CD8-positive, alpha-beta memory T cell (primary cell): ENCODE measurements at regions not wholly inside any gene's neighbourhood (a gene's known extent, or its start where the extent isn't known, plus 50 kb on each side); places are given as distances from the start of the nearest gene placed in this dataset.

Experiments
- CTCF ChIA-PET: fragments of 350-600 bp; sonication (Branson Sonifier 250); formaldehyde crosslinking; loops from one replicate; lab custom pipeline; 2021; ENCODE audit warnings: antibody characterized with exemption; lab: Charles Lee
- POLR2A ChIA-PET: fragments of 350-600 bp; sonication (Branson Sonifier 250); formaldehyde crosslinking; loops from one replicate; lab custom pipeline; 2021; ENCODE audit warnings: antibody characterized with exemption; lab: Charles Lee
- DNase-seq, 5 donors: peaks; one replicate each; pipeline versions ENCODE4 v3.0.0 to v3.0.0-alpha.2; 2020 to 2022; ENCODE audit warnings: mixed read lengths in 1 of 5
- H3K27ac ChIP-seq: one replicate; pipeline ENCODE4 v1.7.0; 2013; ENCODE audit warnings: low read depth, mild to moderate bottlenecking, low read length, moderate library complexity
- H3K27me3 ChIP-seq: 2 replicates; pipeline ENCODE4 v1.7.0; 2013; ENCODE audit warnings: low read length, mild to moderate bottlenecking; ENCODE audit not compliant: insufficient read depth, poor library complexity, severe bottlenecking
- H3K36me3 ChIP-seq: 2 replicates; pipeline ENCODE4 v1.7.0; 2013; ENCODE audit warnings: mild to moderate bottlenecking, low read length, moderate library complexity; ENCODE audit not compliant: insufficient read depth
- H3K4me1 ChIP-seq: 2 replicates; pipeline ENCODE4 v1.7.0; 2013; ENCODE audit warnings: mild to moderate bottlenecking, low read length, moderate library complexity; ENCODE audit not compliant: insufficient read depth
- H3K4me3 ChIP-seq: 2 replicates; pipeline ENCODE4 v1.7.0; 2013; ENCODE audit warnings: mild to moderate bottlenecking, low read length
- H3K9me3 ChIP-seq: 2 replicates; pipeline ENCODE4 v1.7.0; 2013; ENCODE audit warnings: mild to moderate bottlenecking, low read length
- H3K27ac Mint-ChIP-seq, 8 donors: one replicate each; pipeline ENCODE4 v1.8.0; 2020 to 2021; ENCODE audit warnings: mixed read lengths in 8 of 8, mild to moderate bottlenecking in 6 of 8, inconsistent platforms in 3 of 8, moderate library complexity in 3 of 8
- H3K27me3 Mint-ChIP-seq, 2 donors: one replicate each; pipeline ENCODE4 v1.8.0; 2020 to 2021; ENCODE audit warnings: mixed read lengths in 2 of 2, mild to moderate bottlenecking in 1 of 2, moderate library complexity in 1 of 2
- H3K36me3 Mint-ChIP-seq, 3 donors: one replicate each; pipeline ENCODE4 v1.8.0; 2020 to 2021; ENCODE audit warnings: mixed read lengths in 3 of 3, inconsistent platforms in 1 of 3, mild to moderate bottlenecking in 1 of 3
- H3K4me1 Mint-ChIP-seq, 3 donors: one replicate each; pipeline ENCODE4 v1.8.0; 2020 to 2021; ENCODE audit warnings: mixed read lengths in 3 of 3, inconsistent platforms in 1 of 3, mild to moderate bottlenecking in 1 of 3
- H3K4me3 Mint-ChIP-seq, 7 donors: one replicate each; pipeline ENCODE4 v1.8.0; 2020 to 2021; ENCODE audit warnings: mixed read lengths in 7 of 7, mild to moderate bottlenecking in 6 of 7, moderate library complexity in 4 of 7, inconsistent platforms in 2 of 7
- H3K9me3 Mint-ChIP-seq, 5 donors: one replicate each; pipeline ENCODE4 v1.8.0; 2020 to 2022; ENCODE audit warnings: mixed read lengths in 5 of 5, mild to moderate bottlenecking in 3 of 5, moderate library complexity in 2 of 5, inconsistent platforms in 1 of 5

DNA sequence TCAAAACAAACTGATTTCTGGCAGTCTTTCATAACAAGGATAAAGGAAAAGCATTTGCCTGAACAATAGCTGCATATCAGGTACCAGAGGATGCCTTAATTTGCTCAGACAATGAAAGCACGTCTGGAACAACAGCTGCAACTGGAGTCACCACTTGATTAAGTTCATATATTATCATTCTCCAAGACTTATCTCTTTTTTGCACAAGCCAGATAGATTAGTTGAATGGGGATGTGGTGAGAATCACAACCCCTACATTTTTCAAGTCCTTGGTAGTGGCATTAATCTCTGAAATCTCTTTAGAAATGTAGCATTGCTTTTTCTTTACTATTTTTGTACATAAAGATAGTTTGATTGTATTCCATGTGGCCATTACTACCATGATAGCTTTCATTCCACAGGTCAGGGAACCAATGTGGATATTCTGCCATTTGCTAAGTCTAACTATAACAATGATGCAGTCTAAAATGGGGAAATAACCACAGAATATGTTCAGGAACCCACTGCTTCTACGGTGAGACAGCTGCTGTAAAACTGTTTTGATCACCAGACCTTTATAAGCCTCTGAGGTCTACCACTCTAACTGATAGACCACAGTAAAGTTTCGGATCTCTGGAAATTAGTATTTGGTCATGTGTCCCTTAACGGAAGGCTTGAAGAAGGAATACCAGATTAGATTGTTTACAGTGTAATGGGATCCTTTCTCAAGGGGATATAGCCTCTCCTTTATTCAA lies 1176.2 kb downstream of the DNAJB9 start:
- no peaks in the 10 kb centered on the region for H3K9me3 ChIP-seq
- POLR2A ChIA-PET = no interaction called here
- H3K27me3 ChIP-seq = no peaks in the 10 kb centered on the region
- Mint-ChIP-seq H3K27ac (no peak overlapping the region), H3K36me3 (no peaks in the 10 kb centered on the region), H3K27me3 (no peaks in the 10 kb centered on the region), H3K9me3 (peaks cover 0 to 11% (median 3%) of the 10 kb centered on the region in 5 donors), H3K4me3 (no peak overlapping the region), H3K4me1 (no peaks in the 10 kb centered on the region)
- CTCF ChIA-PET = no interaction called here
- no peak for DNase-seq
- no peaks in the 10 kb centered on the region for H3K4me1 ChIP-seq
- no peak overlapping the region for H3K4me3 ChIP-seq
- H3K27ac ChIP-seq = no peak overlapping the region
- H3K36me3 ChIP-seq = no peaks in the 10 kb centered on the region

DNA sequence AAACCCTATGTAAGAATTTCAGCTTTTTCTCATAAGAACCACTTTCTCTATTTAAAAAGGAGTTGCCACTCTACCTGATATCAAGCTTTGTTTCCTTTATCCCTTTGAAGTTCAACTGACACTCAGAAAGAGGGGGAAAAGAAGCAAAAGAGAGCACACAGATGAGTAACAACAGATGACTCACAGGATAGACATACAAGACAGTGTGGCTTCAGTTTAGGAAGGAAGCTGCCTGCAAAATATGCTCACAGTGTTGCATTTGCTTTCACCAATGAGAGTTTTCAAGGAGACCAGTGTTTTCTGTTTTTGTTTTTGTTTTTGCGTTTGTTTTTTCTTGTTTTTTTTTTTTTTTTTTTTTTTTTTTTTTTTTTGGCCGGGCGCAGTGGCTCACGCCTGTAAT lies 1181.6 kb downstream of the DNAJB9 start:
- H3K4me1 Mint-ChIP-seq = no peaks in the 10 kb centered on the region
- no peak overlapping the region for H3K4me3 Mint-ChIP-seq
- ChIA-PET POLR2A (no interaction called here), CTCF (interaction anchor here (1.5 kb wide), 1 partner anchor 13 kb away, joined by 4 read pairs; no protein-coding TSS in a partner anchor)
- H3K4me3 ChIP-seq = no peak overlapping the region
- DNase-seq = no peak
- H3K27me3 ChIP-seq = no peaks in the 10 kb centered on the region
- H3K27ac ChIP-seq = no peak overlapping the region
- H3K27me3 Mint-ChIP-seq = no peaks in the 10 kb centered on the region
- H3K36me3 Mint-ChIP-seq = no peaks in the 10 kb centered on the region
- no peaks in the 10 kb centered on the region for H3K9me3 ChIP-seq
- H3K27ac Mint-ChIP-seq = no peak overlapping the region
- no peaks in the 10 kb centered on the region for H3K36me3 ChIP-seq
- peaks cover 0 to 21% (median 3%) of the 10 kb centered on the region in 5 donors for H3K9me3 Mint-ChIP-seq
- no peaks in the 10 kb centered on the region for H3K4me1 ChIP-seq

DNA sequence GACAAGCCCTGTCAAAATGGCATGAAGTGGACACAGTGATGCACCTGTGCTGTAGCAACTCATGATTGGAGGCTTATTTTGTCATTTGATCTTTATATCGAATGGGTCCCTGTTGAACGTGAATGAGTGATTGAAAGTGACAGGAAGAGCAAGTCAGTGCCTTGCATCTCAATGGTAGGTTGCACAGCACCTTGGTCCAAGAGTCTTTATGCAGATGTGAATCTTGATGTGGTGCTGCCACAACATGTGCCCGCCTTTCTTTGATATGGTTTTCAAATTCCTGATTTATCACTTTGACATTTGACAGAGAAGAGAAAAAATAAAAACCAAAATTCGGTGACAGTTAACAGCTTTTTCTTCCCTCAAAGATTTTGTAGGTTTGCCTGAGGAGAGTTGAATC lies 1182.4 kb downstream of the DNAJB9 start:
- Histone ChIP-seq H3K27me3 (no peaks in the 10 kb centered on the region), H3K4me3 (no peak overlapping the region), H3K9me3 (no peaks in the 10 kb centered on the region), H3K36me3 (no peaks in the 10 kb centered on the region), H3K4me1 (no peaks in the 10 kb centered on the region), H3K27ac (no peak overlapping the region)
- H3K4me3 Mint-ChIP-seq = no peak overlapping the region
- peaks cover 0 to 17% (median 4%) of the 10 kb centered on the region in 5 donors for H3K9me3 Mint-ChIP-seq
- H3K4me1 Mint-ChIP-seq = no peaks in the 10 kb centered on the region
- no peaks in the 10 kb centered on the region for H3K27me3 Mint-ChIP-seq
- H3K27ac Mint-ChIP-seq = no peak overlapping the region
- DNase-seq = no peak
- ChIA-PET POLR2A (no interaction called here), CTCF (interaction anchor here (1.5 kb wide), 1 partner anchor 12 kb away, joined by 4 read pairs; no protein-coding TSS in a partner anchor)
- no peaks in the 10 kb centered on the region for H3K36me3 Mint-ChIP-seq

DNA sequence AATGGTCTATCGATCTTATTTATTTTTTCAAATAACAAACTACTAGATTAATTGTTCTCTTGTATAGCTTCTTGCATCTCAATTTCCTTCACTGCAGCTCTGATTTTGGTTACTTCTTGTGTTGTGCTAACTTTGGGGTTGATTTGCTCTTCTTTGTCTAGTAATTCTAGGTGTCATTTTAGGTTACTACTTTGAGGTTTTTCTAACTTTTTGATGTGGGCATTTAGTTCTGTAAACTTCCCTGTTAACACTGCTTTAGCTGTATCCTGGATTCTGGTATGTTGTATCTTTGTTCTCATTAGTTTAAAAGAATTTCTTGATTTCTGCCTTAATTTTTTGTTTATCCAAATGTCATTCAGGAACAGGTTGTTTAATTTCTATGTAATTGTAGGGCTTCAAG lies 1188.0 kb downstream of the DNAJB9 start:
- no peaks in the 10 kb centered on the region for H3K4me1 ChIP-seq
- H3K36me3 ChIP-seq = no peaks in the 10 kb centered on the region
- Mint-ChIP-seq H3K36me3 (no peaks in the 10 kb centered on the region), H3K27ac (no peak overlapping the region), H3K9me3 (peaks cover 0 to 18% (median 14%) of the 10 kb centered on the region in 5 donors), H3K4me1 (no peaks in the 10 kb centered on the region), H3K4me3 (no peak overlapping the region), H3K27me3 (no peaks in the 10 kb centered on the region)
- H3K9me3 ChIP-seq = no peaks in the 10 kb centered on the region
- ChIA-PET CTCF (no interaction called here), POLR2A (no interaction called here)
- no peak overlapping the region for H3K27ac ChIP-seq
- no peak for DNase-seq
- no peaks in the 10 kb centered on the region for H3K27me3 ChIP-seq
- H3K4me3 ChIP-seq = no peak overlapping the region

DNA sequence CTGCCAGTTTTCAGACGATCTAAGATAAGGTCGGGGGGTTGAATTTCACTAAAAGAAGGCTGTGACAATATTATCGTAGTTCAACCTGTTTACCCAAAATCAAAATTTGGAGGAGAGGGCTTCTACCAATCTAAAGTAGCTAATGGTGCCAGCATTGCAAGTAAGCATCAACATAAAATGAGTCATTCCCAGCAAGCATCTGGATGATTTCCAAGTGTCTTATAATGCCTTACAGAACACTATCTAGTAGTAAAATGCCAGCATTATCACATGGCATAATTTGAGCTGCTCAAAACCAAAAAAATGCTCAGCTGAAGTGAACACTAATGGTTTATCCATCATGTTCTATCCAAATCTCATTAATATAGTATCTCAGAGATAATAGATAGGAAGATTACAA lies 1193.9 kb downstream of the DNAJB9 start:
- peaks cover 1 to 15% (median 5%) of the 10 kb centered on the region in 5 donors for H3K9me3 Mint-ChIP-seq
- no peaks in the 10 kb centered on the region for H3K4me1 Mint-ChIP-seq
- Histone ChIP-seq H3K9me3 (no peaks in the 10 kb centered on the region), H3K27me3 (no peaks in the 10 kb centered on the region), H3K27ac (no peak overlapping the region), H3K4me3 (no peak overlapping the region), H3K36me3 (no peaks in the 10 kb centered on the region), H3K4me1 (no peaks in the 10 kb centered on the region)
- ChIA-PET POLR2A (no interaction called here), CTCF (interaction anchor here (1.5 kb wide), 1 partner anchor 12 kb away, joined by 4 read pairs; no protein-coding TSS in a partner anchor)
- no peaks in the 10 kb centered on the region for H3K36me3 Mint-ChIP-seq
- no peak for DNase-seq
- H3K27ac Mint-ChIP-seq = no peak overlapping the region
- no peak overlapping the region for H3K4me3 Mint-ChIP-seq
- H3K27me3 Mint-ChIP-seq = no peaks in the 10 kb centered on the region

DNA sequence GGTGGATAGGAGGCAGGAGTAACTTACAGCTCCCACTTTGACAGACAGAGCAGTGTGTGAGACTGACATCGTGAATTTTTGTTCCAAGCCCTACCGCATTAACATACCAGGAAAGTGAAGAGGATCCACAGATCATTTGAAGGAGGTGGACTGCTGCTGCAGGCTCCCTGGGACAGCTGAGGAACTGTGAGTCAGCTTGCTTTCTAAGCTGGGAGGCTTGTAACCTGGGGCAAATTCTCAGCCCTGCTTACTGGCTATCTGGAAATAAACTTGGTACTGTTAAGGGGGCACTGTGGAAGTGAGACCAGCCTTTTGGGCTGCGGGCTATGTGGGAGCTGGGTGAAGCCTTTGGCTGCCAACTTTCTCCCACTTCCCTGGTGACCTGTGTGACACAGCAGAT lies 1202.5 kb downstream of the DNAJB9 start:
- ChIA-PET POLR2A (no interaction called here), CTCF (no interaction called here)
- Mint-ChIP-seq H3K4me1 (no peaks in the 10 kb centered on the region), H3K4me3 (no peak overlapping the region), H3K9me3 (peaks cover 2 to 21% (median 11%) of the 10 kb centered on the region in 5 donors), H3K27ac (no peak overlapping the region), H3K27me3 (no peaks in the 10 kb centered on the region), H3K36me3 (no peaks in the 10 kb centered on the region)
- H3K4me1 ChIP-seq = no peaks in the 10 kb centered on the region
- H3K27me3 ChIP-seq = no peaks in the 10 kb centered on the region
- no peak overlapping the region for H3K27ac ChIP-seq
- no peak overlapping the region for H3K4me3 ChIP-seq
- H3K36me3 ChIP-seq = no peaks in the 10 kb centered on the region
- H3K9me3 ChIP-seq = no peaks in the 10 kb centered on the region
- no peak for DNase-seq

DNA sequence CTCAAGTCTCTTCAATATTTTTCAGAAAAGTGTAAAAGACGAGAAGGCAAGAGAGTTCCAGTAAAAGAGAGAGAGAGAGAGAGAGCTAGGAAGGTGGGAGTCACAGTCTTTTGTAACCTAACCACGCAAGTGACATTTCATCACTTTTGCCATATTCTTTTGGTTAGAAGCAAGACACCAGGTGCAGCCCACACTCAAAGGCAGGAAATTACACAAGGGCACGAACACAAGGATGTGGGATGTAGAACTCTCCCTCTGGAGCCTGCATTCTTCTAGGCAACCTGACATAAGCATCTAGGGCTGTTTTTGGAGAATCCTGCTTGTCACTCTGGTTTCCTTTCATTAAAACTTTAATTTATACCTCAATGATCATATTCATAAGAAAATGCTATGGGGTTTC lies 1213.1 kb downstream of the DNAJB9 start:
- H3K27me3 Mint-ChIP-seq = peaks cover 0 to 1% of the 10 kb centered on the region in 2 donors
- Histone ChIP-seq H3K27me3 (no peaks in the 10 kb centered on the region), H3K9me3 (no peaks in the 10 kb centered on the region), H3K4me3 (no peak overlapping the region), H3K36me3 (no peaks in the 10 kb centered on the region), H3K27ac (no peak overlapping the region), H3K4me1 (no peaks in the 10 kb centered on the region)
- POLR2A ChIA-PET = no interaction called here
- DNase-seq = no peak
- H3K4me1 Mint-ChIP-seq = no peaks in the 10 kb centered on the region
- CTCF ChIA-PET = no interaction called here
- H3K9me3 Mint-ChIP-seq = peaks cover 0 to 7% (median 2%) of the 10 kb centered on the region in 5 donors
- no peak overlapping the region for H3K4me3 Mint-ChIP-seq
- H3K36me3 Mint-ChIP-seq = no peaks in the 10 kb centered on the region
- no peak overlapping the region for H3K27ac Mint-ChIP-seq

DNA sequence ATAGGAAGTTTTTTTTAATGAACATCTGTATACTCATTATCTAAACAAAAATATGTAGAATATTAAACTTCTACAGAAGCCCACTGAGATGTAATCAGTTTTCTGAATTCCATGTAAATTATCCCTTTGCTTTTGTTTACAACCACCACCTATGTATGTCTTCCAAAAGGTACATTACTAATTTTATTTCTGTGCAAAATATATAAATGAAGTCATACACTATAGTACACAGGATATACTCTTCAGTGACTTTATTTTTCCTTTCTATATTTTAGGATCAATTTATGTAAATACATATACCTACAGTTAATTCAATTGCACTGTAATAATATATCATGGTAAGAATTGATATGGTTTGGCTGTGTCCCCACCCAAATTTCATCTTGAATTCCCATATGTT lies 1236.9 kb downstream of the DNAJB9 start:
- H3K27me3 Mint-ChIP-seq = peaks cover 0 to 1% of the 10 kb centered on the region in 2 donors
- POLR2A ChIA-PET = no interaction called here
- H3K9me3 Mint-ChIP-seq = peaks cover 0 to 6% (median 4%) of the 10 kb centered on the region in 5 donors
- no peaks in the 10 kb centered on the region for H3K4me1 Mint-ChIP-seq
- no peak overlapping the region for H3K4me3 ChIP-seq
- no peak overlapping the region for H3K27ac ChIP-seq
- H3K27me3 ChIP-seq = no peaks in the 10 kb centered on the region
- H3K4me3 Mint-ChIP-seq = no peak overlapping the region
- no peaks in the 10 kb centered on the region for H3K36me3 ChIP-seq
- H3K4me1 ChIP-seq = no peaks in the 10 kb centered on the region
- CTCF ChIA-PET = no interaction called here
- H3K9me3 ChIP-seq = no peaks in the 10 kb centered on the region
- H3K27ac Mint-ChIP-seq = no peak overlapping the region
- H3K36me3 Mint-ChIP-seq = no peaks in the 10 kb centered on the region
- no peak for DNase-seq
